Tibial nerve (tissue), 4 donors: ENCODE measurements at regions not wholly inside any gene's neighbourhood (a gene's known extent, or its start where the extent isn't known, plus 50 kb on each side); places are given as distances from the start of the nearest gene placed in this dataset.
"Not testable (repeated sequence)": the region's sequence is repeated elsewhere in the genome, so short reads cannot be mapped to it uniquely, and the experiment has no call there.

Experiments used
- DNase-seq, 2 donors: peaks; one replicate each; pipeline ENCODE4 v3.0.0-alpha.2; 2019; ENCODE audit warnings: low spot score in 2 of 2
- H3K27ac ChIP-seq, 4 donors: fragments of 200-600 bp; sonication (generic) in 3 of 4; one replicate each; pipeline ENCODE4 v1.5.1; 2017 to 2019; ENCODE audit warnings: mild to moderate bottlenecking in 1 of 4
- H3K27me3 ChIP-seq, 2 donors: fragments of 200-600 bp; sonication (generic) in 1 of 2; one replicate each; pipeline versions ENCODE4 v1.5.1 to v1.6.0; 2017 to 2019
- H3K36me3 ChIP-seq, 3 donors: fragments of 200-600 bp; sonication (generic); one replicate each; pipeline ENCODE4 v1.5.1; 2018 to 2019
- H3K4me1 ChIP-seq, 4 donors: fragments of 200-600 bp; sonication (generic) in 3 of 4; one replicate each; pipeline ENCODE4 v1.5.1; 2017 to 2019
- H3K4me3 ChIP-seq, 4 donors: fragments of 200-600 bp; sonication (generic) in 3 of 4; one replicate each; pipeline ENCODE4 v1.5.1; 2017 to 2019; ENCODE audit warnings: mild to moderate bottlenecking in 1 of 4, moderate library complexity in 1 of 4
- H3K9me3 ChIP-seq, 4 donors: fragments of 200-600 bp; sonication (generic) in 3 of 4; one replicate each; pipeline ENCODE4 v1.5.1; 2017 to 2019
- CTCF ChIP-seq, 5 experiments: fragments of 200-600 bp in 3 of 5; fragments of 450-650 bp in 2 of 5; sonication (generic) in 3 of 5; IDR thresholded peaks; one replicate each; pipeline ENCODE4 v1.5.1; 2016 to 2019; ENCODE audit warnings: antibody characterized with exemption in 5 of 5, mild to moderate bottlenecking in 3 of 5, moderate library complexity in 2 of 5
- EP300 ChIP-seq, 2 donors: sonication (generic); formaldehyde crosslinking; IDR thresholded peaks; one replicate each; pipeline ENCODE4 v1.6.1; 2017; ENCODE audit warnings: antibody characterized with exemption in 2 of 2, mild to moderate bottlenecking in 1 of 2
- POLR2A ChIP-seq, 2 donors: fragments of 450-650 bp; IDR thresholded peaks; one replicate each; pipeline ENCODE4 v1.6.1; 2017; ENCODE audit warnings: antibody characterized with exemption in 2 of 2, mild to moderate bottlenecking in 2 of 2, moderate library complexity in 2 of 2
- WGBS, 2 donors: methylation state at CpG; one replicate each; pipeline ENCODE4 v1.1.5; 2018; 5-methylcytosine and 5-hydroxymethylcytosine counted together

GRCh38 chr6:11931296-11932035, 80.6 kb upstream of the HIVEP1 start:
- no peaks in the 10 kb centered on the region for H3K9me3 ChIP-seq

DNA sequence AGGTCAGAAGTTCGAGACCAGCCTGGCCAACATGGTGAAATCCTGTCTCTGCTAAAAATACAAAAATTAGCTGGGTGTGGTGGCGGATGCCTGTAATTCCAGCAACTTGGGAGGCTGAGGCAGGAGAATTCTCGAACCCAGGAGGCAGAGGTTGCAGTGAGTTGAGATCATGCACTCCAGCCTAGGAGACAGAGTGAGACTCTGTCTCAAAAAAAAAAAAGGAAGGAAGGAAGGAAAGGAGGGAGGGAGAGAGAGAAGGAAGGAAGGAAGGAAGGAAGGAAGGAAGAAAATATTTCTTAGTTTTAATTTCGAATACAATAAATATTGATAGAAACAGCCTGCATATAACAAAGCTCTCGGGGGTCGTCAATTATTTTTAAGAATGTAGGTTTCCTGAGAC, 81.3 kb upstream of the HIVEP1 start:
- 90 to 93% methylated on average over 6 of the region's 6 CpGs for WGBS, 2 donors
- not testable (repeated sequence) for H3K9me3 ChIP-seq, H3K27me3 ChIP-seq, DNase-seq, H3K27ac ChIP-seq, H3K36me3 ChIP-seq, H3K4me3 ChIP-seq, H3K4me1 ChIP-seq

More at GRCh38 chr6:11931296-11932035, 80.6 kb upstream of the HIVEP1 start:
- no peak for TF ChIP-seq CTCF (IDR thresholded peaks at IDR 0.05)
- TF ChIP-seq EP300 (IDR thresholded peaks at IDR 0.05), result no peak
- TF ChIP-seq POLR2A (IDR thresholded peaks at IDR 0.05), result no peak
- WGBS, 2 donors, result 87 to 98% methylated on average over 10 of the region's 10 CpGs
- Histone ChIP-seq H3K27me3 (no peaks in the 10 kb centered on the region), H3K4me3 (no peak overlapping the region), H3K27ac (no peak overlapping the region), H3K4me1 (no peaks in the 10 kb centered on the region), H3K36me3 (no peaks in the 10 kb centered on the region)
- no peak for DNase-seq

DNA sequence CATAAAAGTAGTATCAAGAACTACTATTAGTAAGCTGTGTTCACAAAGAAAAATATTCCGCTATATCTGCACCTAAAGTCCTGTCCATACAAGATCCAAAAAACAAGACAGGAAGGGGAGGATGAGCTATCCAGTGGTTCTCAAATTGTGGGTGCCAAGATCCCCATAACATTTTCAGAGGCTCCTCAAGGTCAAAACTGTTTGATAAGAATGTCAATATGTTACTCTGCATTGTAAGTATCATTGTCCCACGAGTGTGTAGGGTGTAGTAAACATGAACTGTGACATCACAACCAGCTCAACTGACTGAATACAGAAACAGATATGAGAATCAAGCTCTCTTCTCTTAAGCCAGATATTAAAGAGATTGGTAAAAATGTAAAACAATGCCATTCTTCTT, 81.9 kb upstream of the HIVEP1 start:
- no peak for DNase-seq
- H3K27ac ChIP-seq, result no peak overlapping the region
- TF ChIP-seq POLR2A (IDR thresholded peaks at IDR 0.05) (no peak), CTCF (IDR thresholded peaks at IDR 0.05) (no peak), EP300 (IDR thresholded peaks at IDR 0.05) (no peak)
- H3K4me1 ChIP-seq, result no peaks in the 10 kb centered on the region
- H3K36me3 ChIP-seq, result no peaks in the 10 kb centered on the region
- 60 to 69% methylated on average over 2 of the region's 2 CpGs for WGBS, 2 donors
- H3K4me3 ChIP-seq, result no peak overlapping the region
- H3K27me3 ChIP-seq, result no peaks in the 10 kb centered on the region
- no peaks in the 10 kb centered on the region for H3K9me3 ChIP-seq

DNA sequence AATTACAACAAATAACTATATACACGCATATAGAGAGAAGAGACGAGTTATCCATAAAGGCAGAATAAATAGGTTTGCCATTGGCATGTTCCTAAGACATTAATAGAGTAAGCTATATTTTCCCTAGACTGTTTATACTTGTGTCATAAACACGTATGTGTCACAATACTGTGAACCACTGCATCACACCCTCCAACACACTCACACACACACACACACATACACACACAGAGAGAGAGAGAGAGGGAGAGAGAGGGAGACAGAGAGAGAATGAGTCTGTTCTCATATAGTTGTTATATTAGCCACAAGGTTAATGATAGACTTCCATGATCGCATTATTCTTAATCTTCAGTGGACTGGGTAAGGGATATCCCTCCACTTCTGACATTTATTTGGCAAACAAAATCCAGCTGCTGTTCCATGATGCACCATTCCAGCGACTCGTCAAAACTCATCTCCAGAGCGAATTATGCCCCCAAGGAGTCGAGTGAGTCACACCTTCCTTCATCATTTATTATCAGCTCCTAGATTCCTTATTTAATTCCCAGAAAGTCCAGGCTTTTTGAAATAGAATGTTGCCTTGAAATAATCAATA, 82.8 kb upstream of the HIVEP1 start:
- Histone ChIP-seq H3K27ac (no peak overlapping the region), H3K27me3 (no peaks in the 10 kb centered on the region), H3K36me3 (no peaks in the 10 kb centered on the region), H3K4me3 (no peak overlapping the region), H3K9me3 (no peaks in the 10 kb centered on the region), H3K4me1 (no peaks in the 10 kb centered on the region)
- no peak for DNase-seq
- TF ChIP-seq EP300 (IDR thresholded peaks at IDR 0.05), result no peak
- no peak for TF ChIP-seq POLR2A (IDR thresholded peaks at IDR 0.05)
- TF ChIP-seq CTCF (IDR thresholded peaks at IDR 0.05), result no peak
- WGBS, 2 donors, result 88% methylated on average over 8 of the region's 8 CpGs

- H3K9me3 ChIP-seq, result no peaks in the 10 kb centered on the region
- no peak for DNase-seq
Measured at GRCh38 chr6:11926594-11927407, 85.3 kb upstream of the HIVEP1 start.

More at GRCh38 chr6:11926594-11927407, 85.3 kb upstream of the HIVEP1 start:
- Histone ChIP-seq H3K27ac (no peak overlapping the region), H3K4me1 (peaks cover 0 to 3% (median 0%) of the 10 kb centered on the region in 4 donors), H3K4me3 (no peak overlapping the region), H3K36me3 (no peaks in the 10 kb centered on the region), H3K27me3 (no peaks in the 10 kb centered on the region)
- WGBS, 2 donors, result 79 to 82% methylated on average over 2 of the region's 2 CpGs
- TF ChIP-seq POLR2A (IDR thresholded peaks at IDR 0.05), result no peak
- no peak for TF ChIP-seq CTCF (IDR thresholded peaks at IDR 0.05)
- TF ChIP-seq EP300 (IDR thresholded peaks at IDR 0.05), result no peak
